IMR-90 (cell line): ENCODE measurements at regions not wholly inside any gene's neighbourhood (a gene's known extent, or its start where the extent isn't known, plus 50 kb on each side); places are given as distances from the start of the nearest gene placed in this dataset.

Source experiments
- ATAC-seq: fragments of 200-7000 bp; cut with Tn5 transposase; 2 replicates; pipeline ENCODE4 v1.9.1; 2020; ENCODE audit warnings: low read depth, mild to moderate bottlenecking, moderate library complexity
- BruUV-seq: library from RNA; stranded (reverse); fragments of 400-500 nt; replicated peaks from 2 replicates; lab custom pipeline; 2021; lab: Mats Ljungman, UMichigan
- CTCF ChIA-PET: fragments of 300-600 bp; formaldehyde crosslinking; extraction: SDS; loops from one replicate; lab custom pipeline; 2021; ENCODE audit warnings: antibody characterized with exemption; lab: Yijun Ruan, JAX
- POLR2A ChIA-PET: fragments of 300-600 bp; sonication (Branson Sonifier 250); formaldehyde crosslinking; loops from one replicate; lab custom pipeline; 2022; ENCODE audit warnings: antibody characterized with exemption; ENCODE audit not compliant: unreplicated experiment; lab: Charles Lee
- DNase-seq: peaks from one replicate; pipeline ENCODE4 v3.0.0; 2013
- H2AFZ ChIP-seq: replicated peaks from 2 replicates; pipeline ENCODE3; 2013; ENCODE audit warnings: low read length, mild to moderate bottlenecking; ENCODE audit not compliant: poor library complexity
- H2AK5ac ChIP-seq: 2 replicates; pipeline ENCODE4 v1.6.1; 2013; ENCODE audit warnings: low read depth, low read length, inconsistent platforms
- H2AK9ac ChIP-seq: replicated peaks from 2 replicates; pipeline ENCODE3; 2013; ENCODE audit warnings: mild to moderate bottlenecking, low read depth, low read length, moderate library complexity; ENCODE audit not compliant: poor library complexity
- H2BK120ac ChIP-seq: 2 replicates; pipeline ENCODE4 v1.6.1; 2013; ENCODE audit warnings: low read depth, low read length, inconsistent platforms
- H2BK15ac ChIP-seq: 3 replicates; pipeline ENCODE4 v1.6.1; 2013; ENCODE audit warnings: low read depth, low read length, inconsistent platforms
- H2BK20ac ChIP-seq: 2 replicates; pipeline ENCODE4 v1.6.1; 2013; ENCODE audit warnings: low read depth, mild to moderate bottlenecking, inconsistent platforms, low read length, moderate library complexity
- H2BK5ac ChIP-seq: 2 replicates; pipeline ENCODE4 v1.6.1; 2013; ENCODE audit warnings: mild to moderate bottlenecking, low read depth, low read length, inconsistent platforms; ENCODE audit not compliant: poor library complexity, severe bottlenecking
- H3K14ac ChIP-seq: replicated peaks from 2 replicates; pipeline ENCODE4 v1.6.1; 2013; ENCODE audit warnings: low read depth, low read length, inconsistent platforms
- H3K18ac ChIP-seq: 2 replicates; pipeline ENCODE4 v1.6.1; 2013; ENCODE audit warnings: low read depth, low read length, control low read depth
- H3K23ac ChIP-seq: 2 replicates; pipeline ENCODE4 v1.6.1; 2013; ENCODE audit warnings: low read depth, low read length, inconsistent platforms
- H3K27ac ChIP-seq: 2 replicates; pipeline ENCODE4 v1.5.1; 2013; ENCODE audit warnings: mild to moderate bottlenecking, control low read depth, low read length; ENCODE audit not compliant: insufficient read depth
- H3K27me3 ChIP-seq: 2 replicates; pipeline ENCODE4 v1.6.1; 2013; ENCODE audit warnings: low read length; ENCODE audit not compliant: control insufficient read depth, insufficient read depth
- H3K36me3 ChIP-seq: 2 replicates; pipeline ENCODE4 v1.6.1; 2013; ENCODE audit warnings: low read length, mixed read lengths; ENCODE audit not compliant: control insufficient read depth, insufficient read depth
- H3K4ac ChIP-seq: 2 replicates; pipeline ENCODE4 v1.6.1; 2013; ENCODE audit warnings: low read depth, low read length, inconsistent platforms
- H3K4me1 ChIP-seq: 2 replicates; pipeline ENCODE4 v1.6.1; 2013; ENCODE audit warnings: low read length, mixed read lengths; ENCODE audit not compliant: control insufficient read depth, insufficient read depth
- H3K4me2 ChIP-seq: 2 replicates; pipeline ENCODE4 v1.6.1; 2013; ENCODE audit warnings: low read depth, mild to moderate bottlenecking, control low read depth, low read length, moderate library complexity
- H3K4me3 ChIP-seq: 2 replicates; pipeline ENCODE4 v1.5.1; 2013; ENCODE audit warnings: low read depth, mild to moderate bottlenecking, control low read depth, low read length, moderate library complexity; ENCODE audit not compliant: insufficient read depth
- H3K56ac ChIP-seq: 2 replicates; pipeline ENCODE4 v1.6.1; 2013; ENCODE audit warnings: low read length, inconsistent platforms; ENCODE audit not compliant: insufficient read depth; ENCODE audit errors: extremely low read depth
- H3K79me1 ChIP-seq, 2 experiments: 2 replicates each; pipeline ENCODE4 v1.6.1; 2013; ENCODE audit warnings: low read length in 2 of 2, inconsistent platforms in 1 of 2, low read depth in 1 of 2
- H3K9ac ChIP-seq: 2 replicates; pipeline ENCODE4 v1.6.1; 2013; ENCODE audit warnings: low read depth, low read length, control low read depth
- H3K9me1 ChIP-seq: 2 replicates; pipeline ENCODE4 v1.6.1; 2013; ENCODE audit warnings: low read length, inconsistent platforms; ENCODE audit not compliant: insufficient read depth
- H3K9me3 ChIP-seq: 2 replicates; pipeline ENCODE4 v1.6.1; 2013; ENCODE audit warnings: low read length; ENCODE audit not compliant: control insufficient read depth, insufficient read depth
- H4K20me1 ChIP-seq: 2 replicates; pipeline ENCODE4 v1.6.1; 2013; ENCODE audit warnings: low read length, inconsistent platforms; ENCODE audit not compliant: insufficient read depth
- H4K5ac ChIP-seq: 2 replicates; pipeline ENCODE4 v1.6.1; 2013; ENCODE audit warnings: mild to moderate bottlenecking, low read depth, low read length, control low read depth
- H4K8ac ChIP-seq, 2 experiments: 2 replicates each; pipeline ENCODE4 v1.6.1; 2013; ENCODE audit warnings: low read depth in 2 of 2, low read length in 2 of 2, control low read depth in 1 of 2, inconsistent platforms in 1 of 2
- H4K91ac ChIP-seq: 2 replicates; pipeline ENCODE4 v1.6.1; 2013; ENCODE audit warnings: low read depth, low read length, inconsistent platforms; ENCODE audit not compliant: insufficient read depth
- CHD1 ChIP-seq: IDR thresholded peaks from 2 replicates; pipeline ENCODE4 v1.6.1; 2012; ENCODE audit warnings: low read depth, low read length, improper control_type of control experiment
- FOS ChIP-seq: fragments of 150-350 bp; IDR thresholded peaks from 2 replicates; pipeline ENCODE4 v1.6.1; 2016; ENCODE audit warnings: low read depth, low read length
- MAZ ChIP-seq: IDR thresholded peaks from 2 replicates; pipeline ENCODE4 v1.6.1; 2012; ENCODE audit warnings: low read depth, mild to moderate bottlenecking, low read length, improper control_type of control experiment, moderate library complexity, borderline replicate concordance
- NFE2L2 ChIP-seq: fragments of 150-350 bp; IDR thresholded peaks from 2 replicates; pipeline ENCODE4 v1.6.1; 2016; ENCODE audit warnings: low read depth, mild to moderate bottlenecking, low read length
- POLR2A ChIP-seq: IDR thresholded peaks from 2 replicates; pipeline ENCODE4 v1.6.1; 2012; ENCODE audit warnings: mild to moderate bottlenecking, low read depth, low read length
- RAD21 ChIP-seq: IDR thresholded peaks from 2 replicates; pipeline ENCODE4 v1.6.1; 2012; ENCODE audit warnings: low read length, improper control_type of control experiment
- RCOR1 ChIP-seq: IDR thresholded peaks from 2 replicates; pipeline ENCODE4 v1.6.1; 2012; ENCODE audit warnings: mild to moderate bottlenecking, low read length, improper control_type of control experiment; ENCODE audit not compliant: insufficient replicate concordance
- RFX5 ChIP-seq: IDR thresholded peaks from 2 replicates; pipeline ENCODE4 v1.8.0; 2012; ENCODE audit warnings: low read depth, mild to moderate bottlenecking, low read length, moderate library complexity
- SMC3 ChIP-seq: fragments of 150-350 bp; IDR thresholded peaks from 2 replicates; pipeline ENCODE4 v1.6.1; 2016; ENCODE audit warnings: low read depth, mild to moderate bottlenecking, antibody characterized with exemption, low read length, moderate library complexity
- USF2 ChIP-seq: fragments of 150-350 bp; IDR thresholded peaks from 2 replicates; pipeline ENCODE4 v1.6.1; 2017; ENCODE audit warnings: mild to moderate bottlenecking, antibody characterized with exemption, low read length, low read depth
- WGBS, 2 experiments: methylation state at CpG; one replicate each; pipeline versions ENCODE4 v1.1.5 to v1.1.7; 2013; ENCODE audit warnings: missing lambda C conversion rate in 2 of 2; ENCODE audit not compliant: insufficient read length in 1 of 2; ENCODE audit errors: extremely low coverage in 2 of 2; 5-methylcytosine and 5-hydroxymethylcytosine counted together
- dilution Hi-C: fragments of 300-500 bp; cut with HindIII; formaldehyde crosslinking; loops from one replicate; pipeline ENCODE4 v1.14.3; 2018; ENCODE audit warnings: low sequenced_read_pairs; ENCODE audit not compliant: unreplicated experiment
- in situ Hi-C: fragments of 300-500 bp; cut with MboI; formaldehyde crosslinking; loops from 3 replicates; pipeline ENCODE4 v1.14.3; 2019; ENCODE audit warnings: low sequenced_read_pairs, inconsistent platforms, mixed read lengths
- intact Hi-C: fragments of 100-400 bp; cut with micrococcal nuclease; formaldehyde crosslinking; loops from 2 replicates; pipeline ENCODE4 v1.10.0; 2022

GRCh38 chr2:126781806-126782205 lies 116.9 kb upstream of the TEX51 start:
- intact Hi-C loops = no loop called here
- POLR2A ChIA-PET = no interaction called here

More at GRCh38 chr2:126781806-126782205, 116.9 kb upstream of the TEX51 start:
- H3K79me1 ChIP-seq = no peaks in the 10 kb centered on the region
- H3K9ac ChIP-seq = no peak overlapping the region
- no peak overlapping the region for H3K56ac ChIP-seq
- H3K36me3 ChIP-seq = no peaks in the 10 kb centered on the region
- no peak overlapping the region for H2BK15ac ChIP-seq
- H3K14ac ChIP-seq = no peak overlapping the region
- dilution Hi-C loops = no loop called here
- no peak for ATAC-seq
- peaks cover 2% of the 10 kb centered on the region; the same call in 1 of the 2 replicates for H3K27me3 ChIP-seq
- 20% methylated on average over 2 of the region's 6 CpGs; no CpG with 5 or more reads in 1 of the 2 experiments for WGBS, 2 experiments
- H3K27ac ChIP-seq = no peak overlapping the region
- no peak overlapping the region for H2BK20ac ChIP-seq
- H4K8ac ChIP-seq = no peak overlapping the region
- H3K9me3 ChIP-seq = no peaks in the 10 kb centered on the region
- H3K4me3 ChIP-seq = no peak overlapping the region
- no peaks in the 10 kb centered on the region for H3K4me1 ChIP-seq
- H4K5ac ChIP-seq = no peak overlapping the region
- H2AFZ ChIP-seq = no peak overlapping the region
- no peak overlapping the region for H2AK9ac ChIP-seq
- no peaks in the 10 kb centered on the region for H4K20me1 ChIP-seq
- H2AK5ac ChIP-seq = no peak overlapping the region
- H3K4ac ChIP-seq = no peak overlapping the region
- no peak for DNase-seq
- in situ Hi-C loops = no loop called here
- H3K9me1 ChIP-seq = no peaks in the 10 kb centered on the region
- no peak overlapping the region for H4K91ac ChIP-seq
- no peak overlapping the region for H2BK5ac ChIP-seq
- TF ChIP-seq RCOR1 = no peak
- TF ChIP-seq MAZ = no peak
- TF ChIP-seq NFE2L2 = no peak
- no peak for TF ChIP-seq POLR2A
- TF ChIP-seq SMC3 = no peak
- TF ChIP-seq FOS = no peak
- TF ChIP-seq RFX5 = no peak
- TF ChIP-seq USF2 = no peak
- TF ChIP-seq RAD21 = no peak
- TF ChIP-seq CHD1 = no peak
- BruUV-seq = no TSS peak
- CTCF ChIA-PET = no interaction called here
- no peak overlapping the region for H3K23ac ChIP-seq
- no peak overlapping the region for H3K4me2 ChIP-seq
- no peak overlapping the region for H2BK120ac ChIP-seq
- no peak overlapping the region for H3K18ac ChIP-seq
